NCI-H748 (cell line): ENCODE measurements at regions not wholly inside any gene's neighbourhood (a gene's known extent, or its start where the extent isn't known, plus 50 kb on each side); places are given as distances from the start of the nearest gene placed in this dataset.

Source experiments
- DNase-seq: peaks from one replicate; lab custom pipeline; 2025; ENCODE audit not compliant: unreplicated experiment; lab: John Stamatoyannopoulos, UW

GRCh38 chr16:49128740-49129139, 152.9 kb downstream of the CBLN1 start:
- peak; percentile 51 for DNase-seq

- DNase-seq: no peak
These were observed 154.5 kb downstream of the CBLN1 start for GRCh38 chr16:49127103-49127502.

GRCh38 chr16:49121636-49122035, 160.0 kb downstream of the CBLN1 start:
- DNase-seq: no peak

GRCh38 chr16:49120631-49121030, 161.0 kb downstream of the CBLN1 start:
- DNase-seq: no peak

GRCh38 chr16:49116873-49117272, 164.8 kb downstream of the CBLN1 start:
- no peak for DNase-seq

GRCh38 chr16:49115956-49116355, 165.7 kb downstream of the CBLN1 start:
- no peak for DNase-seq

GRCh38 chr16:49112754-49113153, 168.9 kb downstream of the CBLN1 start:
- DNase-seq: no peak

- DNase-seq: no peak
These were observed 170.3 kb downstream of the CBLN1 start for GRCh38 chr16:49111351-49111750.

- no peak for DNase-seq
These were observed 173.0 kb downstream of the CBLN1 start for GRCh38 chr16:49108611-49109010.

- DNase-seq: no peak
These were observed 178.3 kb downstream of the CBLN1 start for GRCh38 chr16:49103298-49103697.

GRCh38 chr16:49101997-49102396, 179.6 kb downstream of the CBLN1 start:
- no peak for DNase-seq

- no peak for DNase-seq
These were observed 181.3 kb downstream of the CBLN1 start for GRCh38 chr16:49100366-49100765.

- no peak for DNase-seq
These were observed 183.7 kb downstream of the CBLN1 start for GRCh38 chr16:49097964-49098363.

GRCh38 chr16:49096176-49096945, 185.3 kb downstream of the CBLN1 start:
- no peak for DNase-seq

GRCh38 chr16:49095539-49095938, 186.1 kb downstream of the CBLN1 start:
- no peak for DNase-seq

GRCh38 chr16:49094471-49094870, 187.2 kb downstream of the CBLN1 start:
- peak; percentile 15 for DNase-seq

GRCh38 chr16:49093939-49094338, 187.7 kb downstream of the CBLN1 start:
- DNase-seq: no peak

GRCh38 chr16:49092704-49093103, 188.9 kb downstream of the CBLN1 start:
- DNase-seq: peak; percentile 6

- no peak for DNase-seq
These were observed 192.1 kb downstream of the CBLN1 start for GRCh38 chr16:49089533-49089932.

- DNase-seq: no peak
These were observed 192.6 kb downstream of the CBLN1 start for GRCh38 chr16:49089039-49089438.

- no peak for DNase-seq
These were observed 196.0 kb downstream of the CBLN1 start for GRCh38 chr16:49085686-49086085.

GRCh38 chr16:49084628-49085390, 196.8 kb downstream of the CBLN1 start:
- no peak for DNase-seq
